Neural progenitor cell (in vitro differentiated cells): ENCODE measurements at regions not wholly inside any gene's neighbourhood (a gene's known extent, or its start where the extent isn't known, plus 50 kb on each side); places are given as distances from the start of the nearest gene placed in this dataset.

Experiments
- DNase-seq: peaks from one replicate; pipeline ENCODE4 v3.0.0-alpha.2; 2016; ENCODE audit warnings: low spot score
- H2AFZ ChIP-seq: fragments of 200-600 bp; sonication (generic); replicated peaks from 2 replicates; pipeline ENCODE4 v1.6.1; 2016; ENCODE audit warnings: antibody characterized with exemption
- H3F3A ChIP-seq: fragments of 200-600 bp; sonication (generic); 2 replicates; pipeline ENCODE4 v1.6.1; 2016; ENCODE audit warnings: antibody characterized with exemption, low read depth
- H3K27ac ChIP-seq: fragments of 200-600 bp; sonication (generic); 2 replicates; pipeline ENCODE4 v1.5.1; 2016; ENCODE audit warnings: mild to moderate bottlenecking
- H3K27me3 ChIP-seq: fragments of 200-600 bp; sonication (generic); 2 replicates; pipeline ENCODE4 v1.6.1; 2016; ENCODE audit warnings: mild to moderate bottlenecking, moderate library complexity
- H3K36me3 ChIP-seq: fragments of 200-600 bp; sonication (generic); 2 replicates; pipeline ENCODE4 v1.5.1; 2016
- H3K4me1 ChIP-seq: fragments of 200-600 bp; sonication (generic); 2 replicates; pipeline ENCODE4 v1.6.1; 2016; ENCODE audit warnings: mixed run types
- H3K4me2 ChIP-seq: fragments of 200-600 bp; sonication (generic); 2 replicates; pipeline ENCODE4 v1.6.1; 2016
- H3K4me3 ChIP-seq: fragments of 200-600 bp; sonication (generic); 2 replicates; pipeline ENCODE4 v1.5.1; 2016
- H3K79me2 ChIP-seq: fragments of 200-600 bp; sonication (generic); 2 replicates; pipeline ENCODE4 v1.6.1; 2016; ENCODE audit warnings: low read depth
- H3K9ac ChIP-seq: fragments of 200-600 bp; sonication (generic); 2 replicates; pipeline ENCODE4 v1.6.1; 2016
- H3K9me3 ChIP-seq: fragments of 200-600 bp; sonication (generic); 2 replicates; pipeline ENCODE4 v1.5.1; 2016; ENCODE audit warnings: low read depth
- H4K20me1 ChIP-seq: fragments of 200-600 bp; sonication (generic); 2 replicates; pipeline ENCODE4 v1.6.1; 2016; ENCODE audit warnings: low read depth
- H3K27ac Mint-ChIP-seq: 3 replicates; pipeline ENCODE4 v1.8.0; 2021; ENCODE audit warnings: mixed read lengths
- H3K27me3 Mint-ChIP-seq: 2 replicates; pipeline ENCODE4 v1.8.0; 2022; ENCODE audit warnings: low read depth, mild to moderate bottlenecking, inconsistent platforms, moderate library complexity, mixed read lengths; ENCODE audit not compliant: insufficient read depth
- H3K36me3 Mint-ChIP-seq: 3 replicates; pipeline ENCODE4 v1.8.0; 2021; ENCODE audit warnings: mixed read lengths
- H3K4me1 Mint-ChIP-seq: 3 replicates; pipeline ENCODE4 v1.8.0; 2021; ENCODE audit warnings: mixed read lengths
- H3K4me3 Mint-ChIP-seq: 3 replicates; pipeline ENCODE4 v1.8.0; 2021; ENCODE audit warnings: mild to moderate bottlenecking, moderate library complexity, mixed read lengths
- H3K9me3 Mint-ChIP-seq: 3 replicates; pipeline ENCODE4 v1.8.0; 2020; ENCODE audit warnings: mixed read lengths
- EZH2 ChIP-seq: fragments of 200-600 bp; sonication (generic); IDR thresholded peaks from 2 replicates; pipeline ENCODE4 v1.6.1; 2017; ENCODE audit warnings: antibody characterized with exemption, mild to moderate bottlenecking, moderate library complexity
- EZH2phosphoT487 ChIP-seq: fragments of 200-600 bp; sonication (generic); IDR thresholded peaks from 2 replicates; pipeline ENCODE4 v1.6.1; 2017; ENCODE audit warnings: antibody characterized with exemption
- TF ChIP-seq, protein P1 (sequence below): fragments of 200-600 bp; sonication (generic); IDR thresholded peaks from 2 replicates; pipeline ENCODE4 v1.5.1; 2017; ENCODE audit warnings: antibody characterized with exemption, mild to moderate bottlenecking

DNA sequence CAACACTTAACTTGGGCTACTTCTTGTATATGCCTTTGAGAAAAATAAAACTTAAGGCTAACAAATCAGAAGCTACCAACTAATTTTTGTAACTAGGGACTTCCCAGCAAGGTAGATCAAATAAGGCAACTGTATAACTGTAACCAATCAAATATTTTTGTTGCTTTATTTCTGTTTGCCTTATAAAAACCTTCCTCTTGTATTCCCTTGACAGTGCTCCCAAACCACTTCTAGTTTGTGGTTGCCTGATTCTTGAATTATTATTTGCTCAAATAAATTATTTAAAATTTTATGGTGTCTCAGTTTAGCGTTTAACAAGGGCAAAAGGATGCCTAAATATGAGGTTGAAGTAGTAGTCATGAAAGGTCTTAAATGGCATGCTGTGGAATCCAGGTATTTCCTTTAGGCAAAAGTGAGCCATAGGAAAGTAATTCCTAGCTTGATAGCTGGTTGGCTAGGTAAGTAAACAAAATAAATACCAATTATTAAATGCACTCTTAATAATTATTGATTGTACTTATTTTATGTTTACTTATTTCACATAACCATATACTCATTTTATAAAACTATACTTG lies 632.6 kb downstream of the RPL10L start:
- TF ChIP-seq, protein P1, sequence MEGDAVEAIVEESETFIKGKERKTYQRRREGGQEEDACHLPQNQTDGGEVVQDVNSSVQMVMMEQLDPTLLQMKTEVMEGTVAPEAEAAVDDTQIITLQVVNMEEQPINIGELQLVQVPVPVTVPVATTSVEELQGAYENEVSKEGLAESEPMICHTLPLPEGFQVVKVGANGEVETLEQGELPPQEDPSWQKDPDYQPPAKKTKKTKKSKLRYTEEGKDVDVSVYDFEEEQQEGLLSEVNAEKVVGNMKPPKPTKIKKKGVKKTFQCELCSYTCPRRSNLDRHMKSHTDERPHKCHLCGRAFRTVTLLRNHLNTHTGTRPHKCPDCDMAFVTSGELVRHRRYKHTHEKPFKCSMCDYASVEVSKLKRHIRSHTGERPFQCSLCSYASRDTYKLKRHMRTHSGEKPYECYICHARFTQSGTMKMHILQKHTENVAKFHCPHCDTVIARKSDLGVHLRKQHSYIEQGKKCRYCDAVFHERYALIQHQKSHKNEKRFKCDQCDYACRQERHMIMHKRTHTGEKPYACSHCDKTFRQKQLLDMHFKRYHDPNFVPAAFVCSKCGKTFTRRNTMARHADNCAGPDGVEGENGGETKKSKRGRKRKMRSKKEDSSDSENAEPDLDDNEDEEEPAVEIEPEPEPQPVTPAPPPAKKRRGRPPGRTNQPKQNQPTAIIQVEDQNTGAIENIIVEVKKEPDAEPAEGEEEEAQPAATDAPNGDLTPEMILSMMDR, result no peak
- TF ChIP-seq EZH2phosphoT487 (no peak), EZH2 (no peak)
- Mint-ChIP-seq H3K9me3 (no peaks in the 10 kb centered on the region), H3K27ac (no peak overlapping the region)

DNA sequence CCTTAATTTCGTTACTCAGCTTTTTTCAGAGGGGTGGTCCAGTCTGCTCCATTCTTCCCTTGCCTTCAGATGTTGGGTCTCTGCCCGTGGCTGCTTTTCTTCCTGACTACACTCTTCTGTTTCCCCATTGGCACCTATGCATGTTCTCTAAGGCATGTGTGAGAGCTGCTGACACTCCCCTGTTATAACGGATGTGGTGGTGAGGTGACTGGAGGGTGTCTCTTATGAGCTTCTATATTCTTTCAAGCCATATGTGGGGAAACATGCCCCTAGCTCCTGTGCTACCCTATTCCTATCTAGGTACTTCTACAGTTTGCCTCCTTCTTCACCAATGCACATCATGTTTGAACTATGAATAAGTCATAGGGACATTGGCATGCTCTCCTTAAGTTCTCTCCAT lies 643.2 kb downstream of the RPL10L start:
- H3K27ac ChIP-seq, result no peak overlapping the region
- no peak for DNase-seq
- no peaks in the 10 kb centered on the region for H3K36me3 ChIP-seq
- no peak overlapping the region for H3K4me2 ChIP-seq
- H3K9ac ChIP-seq, result no peak overlapping the region
- TF ChIP-seq, protein P1, result no peak
- TF ChIP-seq EZH2 (no peak), EZH2phosphoT487 (no peak)
- no peak overlapping the region for H3K27ac Mint-ChIP-seq
- H4K20me1 ChIP-seq, result no peaks in the 10 kb centered on the region
- H3K36me3 Mint-ChIP-seq, result no peaks in the 10 kb centered on the region
- H3K9me3 Mint-ChIP-seq, result peaks cover 10% of the 10 kb centered on the region
- H3K4me3 ChIP-seq, result no peak overlapping the region
- H3K4me3 Mint-ChIP-seq, result no peak overlapping the region
- no peaks in the 10 kb centered on the region for H3K27me3 Mint-ChIP-seq
- peaks cover 9% of the 10 kb centered on the region for H3K4me1 Mint-ChIP-seq
- no peaks in the 10 kb centered on the region for H3K27me3 ChIP-seq
- H3F3A ChIP-seq, result no peaks in the 10 kb centered on the region
- no peak overlapping the region for H2AFZ ChIP-seq
- H3K79me2 ChIP-seq, result no peaks in the 10 kb centered on the region
- H3K4me1 ChIP-seq, result peaks cover 7% of the 10 kb centered on the region
- no peaks in the 10 kb centered on the region for H3K9me3 ChIP-seq

More for the DNA sequence above, 632.6 kb downstream of the RPL10L start:
- no peaks in the 10 kb centered on the region for H3K36me3 ChIP-seq
- DNase-seq, result no peak
- no peaks in the 10 kb centered on the region for H3F3A ChIP-seq
- no peaks in the 10 kb centered on the region for H3K27me3 Mint-ChIP-seq
- H3K4me3 Mint-ChIP-seq, result no peak overlapping the region
- H3K36me3 Mint-ChIP-seq, result no peaks in the 10 kb centered on the region
- no peaks in the 10 kb centered on the region for H3K9me3 ChIP-seq
- no peak overlapping the region for H3K4me2 ChIP-seq
- no peak overlapping the region for H3K9ac ChIP-seq
- no peaks in the 10 kb centered on the region for H4K20me1 ChIP-seq
- no peaks in the 10 kb centered on the region for H3K4me1 ChIP-seq
- H3K79me2 ChIP-seq, result no peaks in the 10 kb centered on the region
- H3K4me3 ChIP-seq, result no peak overlapping the region
- H2AFZ ChIP-seq, result no peak overlapping the region
- no peaks in the 10 kb centered on the region for H3K4me1 Mint-ChIP-seq
- no peaks in the 10 kb centered on the region for H3K27me3 ChIP-seq
- H3K27ac ChIP-seq, result no peak overlapping the region

DNA sequence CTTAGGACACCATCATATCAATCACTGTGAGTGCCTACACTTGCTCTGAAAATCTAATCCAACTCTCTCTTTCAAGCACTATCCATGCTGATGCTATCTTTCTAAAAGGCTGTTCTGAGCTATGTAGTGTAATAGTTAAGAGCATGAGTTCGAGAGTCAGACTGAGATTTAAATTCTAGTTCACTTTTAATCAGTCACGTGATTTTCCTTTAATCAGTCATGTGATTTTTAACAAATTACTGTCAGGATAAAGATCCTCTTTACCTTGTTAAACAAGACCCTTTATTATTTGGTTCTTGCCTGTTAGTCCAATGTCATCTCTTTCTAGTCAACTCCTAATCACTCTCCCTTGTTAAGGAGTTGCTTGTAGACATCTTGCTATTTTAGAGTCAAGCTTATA lies 653.0 kb downstream of the RPL10L start:
- Mint-ChIP-seq H3K9me3 (no peaks in the 10 kb centered on the region), H3K27ac (no peak overlapping the region), H3K4me1 (no peaks in the 10 kb centered on the region), H3K27me3 (no peaks in the 10 kb centered on the region), H3K36me3 (no peaks in the 10 kb centered on the region), H3K4me3 (no peak overlapping the region)
- Histone ChIP-seq H3K4me3 (no peak overlapping the region), H3K4me1 (no peaks in the 10 kb centered on the region), H3F3A (no peaks in the 10 kb centered on the region), H4K20me1 (no peaks in the 10 kb centered on the region), H3K27ac (no peak overlapping the region), H2AFZ (no peak overlapping the region), H3K9me3 (no peaks in the 10 kb centered on the region), H3K36me3 (no peaks in the 10 kb centered on the region), H3K79me2 (no peaks in the 10 kb centered on the region), H3K4me2 (no peak overlapping the region), H3K27me3 (no peaks in the 10 kb centered on the region), H3K9ac (no peak overlapping the region)
- no peak for DNase-seq
- TF ChIP-seq, protein P1, result no peak
- TF ChIP-seq EZH2, result no peak
- no peak for TF ChIP-seq EZH2phosphoT487
